ENCODE measurements at regions not wholly inside any gene's neighbourhood (a gene's known extent, or its start where the extent isn't known, plus 50 kb on each side); places are given as distances from the start of the nearest gene placed in this dataset.

DNA sequence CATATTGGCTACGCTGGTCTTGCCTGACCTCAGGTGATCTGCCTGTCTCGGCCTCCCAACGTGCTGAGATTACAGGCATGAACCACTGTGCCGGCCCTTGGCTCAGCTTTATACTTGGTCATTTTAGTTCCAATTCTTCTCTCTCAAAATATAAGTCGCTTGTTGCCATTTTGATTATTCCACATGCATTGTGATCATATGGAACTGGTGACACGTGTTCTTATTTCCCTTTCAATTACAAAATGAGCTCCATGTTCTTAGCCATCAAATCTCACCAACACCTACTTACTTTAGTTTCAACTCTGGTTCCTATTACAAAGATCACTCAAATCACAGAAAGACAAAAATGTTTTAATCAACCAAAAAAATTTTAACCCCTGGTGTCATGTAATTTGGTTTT lies 1711.7 kb downstream of the TP53TG3F start (continued):
- TF ChIP-seq NFXL1 (CRISPR knock-in tag; IDR thresholded peaks at IDR 0.05): no peak
- no peak for TF ChIP-seq SMAD1 (IDR thresholded peaks at IDR 0.05; ENCODE audit: low read depth, low read length, partially characterized antibody)
- no peak for TF ChIP-seq EHMT2 (IDR thresholded peaks at IDR 0.05)
- no peak for TF ChIP-seq RBM17 (IDR thresholded peaks at IDR 0.05; ENCODE audit: borderline replicate concordance, low read depth, low read length)
- no peak for TF ChIP-seq CHD4 (IDR thresholded peaks at IDR 0.05; ENCODE audit: insufficient read depth, insufficient replicate concordance, low read depth, low read length, poor library complexity, severe bottlenecking)

- WGBS (ENCODE audit: insufficient coverage, low coverage, missing lambda C conversion rate): 0% methylated on average over 14 of the region's 29 CpGs
- no TSS peak for BruUV-seq (replicated peaks)
- CTCF ChIA-PET (ENCODE audit: low intra/inter-chr PET ratio): no interaction called here
- POLR2A ChIA-PET: no interaction called here
- Histone ChIP-seq H3K9ac (ENCODE audit: insufficient read depth in 1 of 2, low read depth in 2 of 2, low read length in 2 of 2) (no peak overlapping the region), H3K9me3 (replicated peaks; ENCODE audit: control insufficient read depth, insufficient read depth, low read depth, low read length) (no peaks in the 10 kb centered on the region), H4K20me1 (replicated peaks; ENCODE audit: control insufficient read depth, insufficient read depth, low read length) (no peaks in the 10 kb centered on the region), H3K79me2 (ENCODE audit: control insufficient read depth, insufficient read depth, low read length) (no peaks in the 10 kb centered on the region), H3K27ac (ENCODE audit: extremely low read depth, low read depth, low read length) (no peak overlapping the region), H3K4me2 (ENCODE audit: insufficient read depth, low read length) (no peak overlapping the region), H3K4me1 (replicated peaks in 1 of 2; ENCODE audit: control insufficient read depth in 2 of 2, insufficient read depth in 2 of 2, low read length in 2 of 2) (no peaks in the 10 kb centered on the region), H2AFZ (ENCODE audit: low read depth, low read length) (no peak overlapping the region), H3K27me3 (ENCODE audit: control insufficient read depth in 2 of 2, insufficient read depth in 2 of 2, low read length in 2 of 2) (no peaks in the 10 kb centered on the region), H3K36me3 (ENCODE audit: control insufficient read depth, insufficient read depth, low read length) (no peaks in the 10 kb centered on the region), H3K4me3 (no peak overlapping the region), H3K9me1 (ENCODE audit: control insufficient read depth, insufficient read depth, low read length) (no peaks in the 10 kb centered on the region)
- TF ChIP-seq NFYB (IDR thresholded peaks at IDR 0.05; ENCODE audit: extremely low read depth, insufficient read length): no peak
- TF ChIP-seq ZBED1 (IDR thresholded peaks at IDR 0.05): no peak
- in situ Hi-C loops (cut with MboI) (no loop called here), intact Hi-C loops (cut with micrococcal nuclease) (no loop called here)
- DNase-seq (ENCODE audit: extremely low read depth in 1 of 4, low spot score in 3 of 4) (no peak), ATAC-seq (no peak), FAIRE-seq (no peak)
Observed at GRCh38 chr16:35173295-35173694, 1713.9 kb downstream of the TP53TG3F start.

All from K562 (cell line).